Medulla oblongata (tissue), 1 donor: ENCODE measurements at regions not wholly inside any gene's neighbourhood (a gene's known extent, or its start where the extent isn't known, plus 50 kb on each side); places are given as distances from the start of the nearest gene placed in this dataset.
A peak's percentile ranks its signal among the peaks of the same experiment; 100 is the strongest.
"Not testable (repeated sequence)": the region's sequence is repeated elsewhere in the genome, so short reads cannot be mapped to it uniquely, and the experiment has no call there.

Source experiments
- DNase-seq: peaks from one replicate; pipeline ENCODE4 v3.0.0-alpha.2; 2015; ENCODE audit errors: extremely low spot score

DNA sequence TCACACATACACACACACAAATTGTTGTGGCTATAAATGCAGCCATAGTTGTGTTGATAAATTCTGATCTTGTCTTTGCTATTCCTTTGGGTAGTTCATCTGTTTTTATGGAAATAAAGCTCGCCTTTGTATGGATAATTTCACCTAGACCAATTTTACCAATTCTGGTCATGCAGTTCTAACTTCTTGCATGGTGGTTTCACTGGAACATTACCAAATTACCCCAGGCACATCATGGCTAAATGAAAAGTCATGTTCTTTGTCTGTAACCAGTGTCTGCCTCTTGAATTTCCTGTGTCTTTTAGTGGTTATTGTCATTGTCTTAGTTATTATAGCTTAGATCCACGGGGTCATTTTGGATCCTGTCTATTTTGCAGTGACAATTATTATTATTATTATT lies 50.3 kb upstream of the TMC1 start:
- no peak for DNase-seq

DNA sequence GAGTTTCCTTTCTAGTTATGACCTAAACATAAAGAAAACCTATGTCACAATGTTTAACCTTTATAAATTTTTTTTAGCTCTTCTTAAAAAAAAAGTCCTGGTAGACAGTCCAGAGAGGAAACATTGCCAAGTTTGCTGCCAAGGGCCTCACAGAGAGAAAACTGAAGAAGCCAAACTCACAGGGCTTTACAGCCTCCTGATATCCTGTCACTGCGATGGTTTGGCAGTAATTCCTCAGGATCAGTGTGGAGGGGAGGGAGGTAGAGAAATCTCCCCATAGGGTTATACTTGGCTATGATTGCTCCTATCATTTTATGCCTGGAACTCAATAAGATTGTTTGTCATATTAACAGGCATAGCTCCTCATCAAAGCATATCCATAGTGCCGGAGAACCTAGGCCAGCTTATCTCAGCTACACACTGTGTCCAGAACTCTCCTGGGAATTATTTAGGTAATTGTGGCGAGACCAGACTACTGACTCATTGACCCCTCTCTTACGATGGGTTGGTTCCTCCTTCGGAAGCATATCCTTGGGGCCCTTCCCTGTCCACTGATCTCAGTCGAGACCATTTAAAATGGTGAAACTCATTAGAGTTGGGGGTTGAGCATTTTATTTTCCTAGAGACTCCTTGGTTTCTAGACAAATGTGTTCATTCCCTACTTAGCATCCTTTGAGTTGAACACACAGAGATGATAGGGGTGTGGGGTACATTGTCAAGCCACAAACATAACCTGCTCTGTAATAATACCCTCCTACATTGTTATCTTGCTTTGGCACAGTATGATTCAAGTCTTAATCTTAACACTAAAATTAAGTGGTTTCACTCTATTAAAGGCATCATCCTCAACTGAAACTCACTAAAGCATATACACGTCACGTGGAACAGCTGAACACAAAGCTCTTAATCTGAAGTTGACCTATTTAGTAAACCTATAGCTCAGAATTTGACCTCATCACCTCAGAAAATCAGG lies 53.4 kb upstream of the TMC1 start:
- no peak for DNase-seq

DNA sequence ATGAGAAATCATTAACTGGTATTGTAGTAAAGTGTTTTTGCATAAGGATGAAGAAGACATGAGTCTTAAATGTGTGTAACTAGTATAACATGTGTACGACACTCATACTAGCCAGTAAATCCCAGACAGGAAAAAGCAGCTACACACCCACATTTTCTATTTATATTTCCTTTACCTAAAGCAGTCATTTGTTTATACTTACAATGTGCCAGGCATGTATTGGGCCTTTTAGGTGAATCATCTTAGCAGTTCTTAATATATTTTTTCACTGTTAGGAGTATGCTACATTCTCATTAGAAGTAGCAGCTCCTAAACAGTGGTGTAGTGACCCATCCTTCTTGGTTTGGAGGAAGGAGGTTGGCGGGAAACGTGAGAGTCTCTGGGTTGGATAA lies 55.8 kb upstream of the TMC1 start:
- no peak for DNase-seq

DNA sequence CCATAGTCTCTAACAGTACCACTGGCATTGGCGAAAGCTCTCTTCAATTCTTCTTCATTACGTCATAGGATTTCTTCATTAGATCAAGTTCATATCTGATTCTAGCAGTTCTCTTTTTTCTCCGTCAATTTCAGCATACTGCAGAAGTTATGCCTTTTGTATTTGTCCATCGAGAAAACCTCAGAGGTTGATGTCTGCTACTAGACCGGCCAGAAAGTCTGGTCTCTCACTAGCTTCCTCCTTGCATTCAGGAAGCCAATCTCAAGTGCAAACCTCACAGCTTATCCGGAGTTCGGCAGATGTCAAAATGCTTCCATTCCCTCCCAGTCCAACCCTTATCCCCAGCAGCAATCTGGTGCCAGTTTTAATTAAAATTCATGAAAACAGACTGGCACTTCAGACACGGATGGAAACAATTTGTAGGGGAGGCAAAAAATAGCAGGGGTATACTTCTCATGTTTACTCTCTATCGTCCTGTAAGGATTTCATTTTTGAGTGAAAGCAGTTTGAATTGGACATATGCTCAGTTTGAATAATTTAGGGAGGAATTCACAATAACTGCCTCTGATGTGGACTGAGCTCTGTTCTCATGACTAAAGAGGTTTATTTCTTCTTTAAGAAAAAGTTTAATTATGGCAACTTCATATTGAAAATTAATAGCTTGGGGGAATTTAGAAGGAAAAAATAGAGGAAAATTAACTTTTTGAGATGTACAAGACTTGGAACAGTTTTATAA lies 56.4 kb upstream of the TMC1 start:
- peak; percentile 66 for DNase-seq

DNA sequence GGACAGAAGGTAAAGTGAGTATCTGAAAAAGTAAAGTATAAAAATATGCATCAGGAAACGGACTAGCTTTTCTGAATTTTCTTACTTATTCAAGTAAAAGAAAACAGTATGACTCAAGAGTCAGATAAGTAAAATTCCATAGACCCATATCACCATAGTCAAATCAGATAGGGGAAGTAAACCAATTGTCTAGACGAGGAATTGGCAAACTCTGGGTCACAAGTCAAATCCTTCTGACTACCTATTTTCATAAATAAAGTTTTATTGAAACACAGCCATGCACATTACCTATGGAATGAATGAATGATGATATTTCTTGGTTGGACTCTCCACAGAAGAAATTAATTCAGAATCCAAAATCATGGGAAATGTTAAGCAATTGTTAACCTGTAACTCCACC lies 59.1 kb upstream of the TMC1 start:
- no peak for DNase-seq

DNA sequence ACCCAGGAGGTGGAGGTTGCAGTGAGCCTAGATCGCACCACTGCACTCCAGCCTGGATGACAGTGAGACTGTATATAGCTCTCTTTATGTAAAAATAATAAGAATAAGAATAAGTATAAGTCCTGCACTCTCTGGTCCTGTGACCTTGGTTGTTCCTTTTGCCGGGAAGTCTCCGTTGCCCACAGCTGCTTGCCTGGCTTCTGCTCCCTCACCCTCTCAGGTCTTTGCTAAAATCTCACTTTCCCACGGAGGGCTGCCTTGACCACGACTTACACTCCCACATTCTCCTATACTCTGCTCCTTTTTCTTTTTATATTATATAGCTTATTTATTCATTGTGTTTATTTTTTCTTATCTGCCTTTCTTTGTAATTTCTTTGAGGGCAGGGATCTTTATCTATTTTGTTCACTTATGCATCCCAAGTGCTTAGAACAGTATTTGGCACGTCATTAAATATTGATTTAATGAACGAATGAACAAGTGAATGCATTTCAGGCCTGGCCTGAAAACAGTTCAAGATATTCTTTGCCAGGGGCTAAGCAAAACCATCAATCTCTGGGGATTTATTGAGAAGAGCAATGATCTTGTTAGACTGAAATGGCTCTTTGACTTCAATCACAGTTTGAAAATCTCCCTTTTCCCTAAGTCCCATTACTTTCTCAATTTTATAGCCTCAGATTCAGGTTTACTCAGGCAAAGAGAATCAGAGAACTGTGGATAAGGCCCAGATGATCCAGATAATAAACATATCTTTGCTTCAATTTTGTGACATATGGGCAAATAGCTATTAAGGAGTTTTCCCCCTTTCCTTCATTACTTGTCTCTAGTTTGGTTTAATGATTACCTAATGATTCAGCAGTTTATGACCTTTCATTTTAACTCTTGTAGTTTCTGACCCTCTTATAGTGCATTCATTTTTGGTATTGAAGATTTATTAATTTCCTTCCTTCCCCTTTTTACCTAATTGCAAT lies 60.8 kb upstream of the TMC1 start:
- no peak for DNase-seq

DNA sequence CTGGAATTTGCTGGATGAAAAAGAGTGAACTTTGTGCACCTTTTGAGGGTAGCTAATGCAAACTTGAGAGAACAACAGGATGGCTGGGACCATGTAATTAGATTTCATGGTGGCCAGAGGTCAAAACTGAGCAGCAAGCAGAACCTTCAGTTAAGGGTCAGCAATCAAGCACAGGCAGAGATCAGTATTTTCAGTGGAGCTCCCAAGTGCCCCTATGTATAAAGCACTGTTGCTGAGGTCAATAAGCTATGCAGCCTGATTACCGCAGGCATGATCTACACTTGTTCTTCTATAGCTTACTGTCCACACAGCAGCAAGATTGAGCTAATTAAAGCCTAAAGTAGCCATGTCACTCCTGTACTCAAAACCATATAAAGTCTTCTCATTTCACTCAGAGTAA lies 62.1 kb upstream of the TMC1 start:
- DNase-seq, result no peak

DNA sequence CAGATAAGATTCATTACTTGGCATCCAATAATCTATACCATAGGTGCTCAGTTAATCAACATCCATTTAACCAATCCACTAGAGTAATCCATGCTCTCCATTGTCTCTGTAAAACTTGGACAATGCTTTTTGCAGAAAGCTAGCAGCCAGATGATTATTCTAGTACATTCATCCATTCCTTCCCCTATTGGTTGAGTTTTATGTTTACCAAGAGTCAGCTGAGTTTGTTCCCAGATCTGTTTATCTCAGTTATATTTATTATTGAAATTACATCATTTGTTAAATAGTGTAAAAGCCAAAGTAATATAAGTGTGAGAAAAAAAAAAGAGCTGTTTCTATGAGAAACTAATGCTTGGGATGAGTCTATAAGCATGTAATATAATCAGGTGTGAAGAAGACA lies 63.3 kb upstream of the TMC1 start:
- no peak for DNase-seq

DNA sequence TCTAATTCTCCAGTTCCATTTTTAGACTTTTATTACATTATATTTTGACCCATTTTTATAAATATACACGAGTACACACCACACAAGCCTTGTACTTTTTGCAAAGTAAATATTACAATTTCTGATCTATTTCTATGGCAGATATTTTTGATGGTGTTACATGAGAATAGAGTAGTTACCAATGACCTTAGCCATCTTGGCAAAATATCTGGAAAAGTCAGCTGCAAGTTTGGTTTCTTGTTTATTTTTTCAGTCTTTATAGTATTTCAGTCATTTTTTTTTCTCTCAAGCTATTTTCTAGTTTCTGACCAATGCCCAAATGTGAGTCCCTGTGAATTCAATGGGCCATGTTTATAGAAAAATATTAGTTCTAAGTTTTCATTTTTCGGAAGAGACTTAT lies 64.0 kb upstream of the TMC1 start:
- DNase-seq, result no peak

DNA sequence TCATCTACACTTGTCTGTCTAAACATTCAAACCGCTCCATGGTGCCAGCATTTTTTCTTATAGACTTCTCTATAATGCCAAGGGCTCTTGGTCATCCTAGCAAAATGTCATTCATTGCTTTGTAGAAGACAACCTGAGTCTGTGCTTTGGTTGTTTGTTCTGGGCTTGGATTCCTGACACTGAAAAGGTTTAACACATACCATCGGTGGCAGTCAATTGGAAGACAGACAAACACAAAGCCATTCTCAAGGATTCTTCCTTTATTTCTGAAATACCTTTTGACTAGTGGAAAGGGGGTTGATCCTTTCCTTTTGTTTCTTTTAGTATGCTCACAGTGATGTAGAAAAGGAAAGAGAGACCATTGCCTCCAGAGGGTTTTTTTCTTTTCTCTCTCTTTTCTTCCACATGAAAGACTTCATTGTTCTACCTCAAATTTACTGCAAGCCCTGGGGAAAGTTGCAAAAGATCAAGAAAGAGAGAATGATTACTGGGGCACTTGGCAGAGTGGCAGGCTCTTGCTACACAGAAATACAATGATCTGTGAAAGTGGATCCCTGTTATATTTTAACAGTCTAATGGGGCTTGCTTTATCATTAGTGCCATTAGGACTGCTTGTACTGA lies 66.4 kb upstream of the TMC1 start:
- DNase-seq, result peak; percentile 57

DNA sequence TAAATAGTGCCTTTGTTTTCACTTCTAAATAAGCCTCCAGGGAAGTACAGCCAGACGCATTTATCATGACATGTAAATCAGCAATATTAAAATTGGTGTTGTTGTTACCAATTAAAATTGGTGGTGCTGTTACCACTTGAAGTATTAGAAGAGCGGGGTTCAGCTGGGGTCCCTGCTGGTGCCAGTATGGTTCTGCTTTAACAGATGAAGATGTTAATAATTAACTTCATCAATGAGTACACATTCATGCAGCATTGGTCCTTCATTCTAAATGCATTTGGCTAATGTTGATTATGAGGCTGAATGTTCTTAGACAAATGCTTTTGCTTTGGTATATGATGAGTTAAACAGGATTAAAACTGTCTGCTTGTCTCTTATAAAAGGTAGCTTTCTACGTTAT lies 67.6 kb upstream of the TMC1 start:
- DNase-seq, result no peak

DNA sequence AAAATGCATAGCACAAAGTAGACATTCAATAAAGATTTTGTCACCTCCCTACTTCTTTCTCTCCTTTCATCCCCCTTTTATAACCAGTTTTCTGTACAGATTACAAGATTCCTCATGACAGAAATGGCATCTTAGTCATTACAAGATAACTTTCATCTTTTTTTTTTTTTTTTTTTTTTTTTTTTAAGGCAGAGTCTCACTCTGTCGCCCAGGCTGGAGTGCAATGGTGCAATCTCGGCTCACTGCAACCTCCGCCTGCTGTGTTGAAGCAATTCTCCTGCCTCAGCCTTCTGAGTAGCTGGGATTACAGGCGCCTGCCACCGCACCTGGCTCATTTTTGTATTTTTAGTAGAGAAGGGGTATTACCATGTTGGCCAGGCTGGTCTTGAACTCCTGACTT lies 75.2 kb upstream of the TMC1 start:
- not testable (repeated sequence) for DNase-seq

DNA sequence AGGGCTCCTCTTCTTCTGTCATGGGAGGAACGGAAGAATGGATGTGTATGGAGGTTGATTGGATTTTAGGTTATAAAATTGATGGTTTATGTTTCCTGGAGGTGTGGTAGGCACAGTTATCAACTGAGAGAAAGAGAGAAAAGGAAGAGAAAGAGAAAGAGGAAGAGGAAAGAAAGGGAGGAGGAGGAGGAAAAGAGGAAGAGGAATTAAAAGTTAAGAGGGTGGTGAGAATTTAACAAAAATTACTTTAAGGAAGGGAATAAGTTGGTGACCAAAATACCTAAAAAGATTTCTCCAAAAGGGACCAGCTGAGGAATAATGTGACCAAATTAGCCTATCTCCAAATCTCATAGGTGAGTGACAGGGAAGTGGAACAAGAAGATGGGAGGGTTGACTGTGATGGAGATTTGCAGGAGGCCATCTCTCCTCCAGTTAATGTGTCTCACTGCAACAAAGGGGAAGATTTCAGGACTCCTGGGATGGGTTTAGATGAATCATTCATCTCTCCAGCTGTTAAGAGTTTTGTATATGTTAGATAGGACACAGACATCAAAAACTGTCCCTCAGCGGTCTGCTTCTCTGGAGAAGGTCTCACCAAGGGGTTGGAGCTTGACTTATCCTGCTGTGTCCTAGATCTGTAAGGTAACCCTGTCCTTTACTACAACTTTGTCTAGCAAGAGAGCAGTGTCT lies 76.0 kb upstream of the TMC1 start:
- no peak for DNase-seq

DNA sequence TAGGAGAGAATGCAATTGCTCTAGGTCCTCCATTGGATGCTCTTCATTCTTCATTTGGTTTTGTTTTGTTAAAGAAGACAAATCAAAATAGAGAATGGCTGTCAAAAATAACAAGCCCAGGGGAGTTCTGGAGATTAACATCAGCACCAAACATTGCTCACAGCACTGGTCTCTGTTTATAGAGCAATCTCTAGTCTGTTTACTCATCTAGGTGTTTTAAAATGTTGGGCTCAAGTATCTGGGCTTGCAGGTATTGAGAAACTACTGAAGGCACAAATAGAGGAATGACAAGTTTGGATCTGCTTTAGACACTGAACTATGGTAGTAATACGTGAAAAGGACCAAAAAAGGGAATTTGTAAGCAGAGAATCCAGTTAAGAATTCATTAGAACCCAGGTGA lies 77.0 kb upstream of the TMC1 start:
- DNase-seq, result no peak

DNA sequence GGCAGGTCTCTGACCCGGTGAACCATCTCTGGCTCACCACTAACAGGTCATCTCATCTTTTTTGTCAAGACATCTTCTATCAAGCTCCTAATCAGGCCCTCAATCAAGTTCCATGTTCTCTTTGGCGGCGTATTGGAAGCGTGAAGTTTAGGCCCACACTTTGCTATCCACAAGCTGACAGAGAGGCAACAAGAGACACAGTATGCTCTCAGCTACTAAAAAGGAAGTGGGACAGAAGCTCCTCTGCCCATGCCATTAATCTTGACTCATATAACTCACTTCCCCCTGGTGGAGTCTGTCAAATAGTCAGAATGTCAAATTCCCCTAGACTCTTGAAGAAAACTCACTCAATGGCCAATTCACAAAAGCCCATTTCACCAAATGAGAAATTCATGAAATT lies 77.6 kb upstream of the TMC1 start:
- DNase-seq, result peak; percentile 64

DNA sequence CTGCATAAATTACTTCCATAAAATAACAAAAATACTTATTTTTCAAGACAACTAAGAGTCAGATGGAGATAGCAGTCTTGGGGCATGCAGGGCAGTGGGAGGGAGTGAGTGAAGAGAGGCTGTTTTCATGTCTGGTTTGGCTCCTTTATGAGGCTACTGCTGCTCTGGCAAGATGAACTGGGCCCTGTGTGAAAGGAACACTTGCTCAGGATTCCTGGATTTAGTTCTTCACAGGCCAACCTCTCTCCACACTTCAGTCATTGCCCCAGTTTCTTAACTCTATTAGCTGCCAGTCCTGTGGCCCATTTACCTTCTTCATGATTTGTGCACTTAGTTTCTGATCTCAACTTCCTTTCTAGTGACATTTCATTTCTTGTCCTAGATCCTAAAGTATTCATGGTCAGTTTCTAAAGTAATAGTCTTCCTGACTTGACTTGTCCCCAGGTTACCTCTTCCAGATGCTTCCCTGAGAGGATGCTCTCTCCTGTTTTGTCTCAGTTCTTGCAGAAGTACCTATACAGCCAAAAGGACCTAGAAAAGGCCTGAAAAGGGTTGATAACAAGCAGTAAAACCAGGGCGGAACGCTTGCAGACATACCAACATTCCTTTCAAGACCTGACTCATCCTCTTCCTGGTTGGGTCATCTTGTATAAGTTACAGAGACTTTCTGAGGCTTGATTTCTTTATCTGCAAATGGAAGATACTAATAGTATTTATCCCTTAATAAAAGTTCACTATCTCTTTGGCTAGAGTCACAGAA lies 77.0 kb upstream of the ZFAND5 start:
- no peak for DNase-seq

DNA sequence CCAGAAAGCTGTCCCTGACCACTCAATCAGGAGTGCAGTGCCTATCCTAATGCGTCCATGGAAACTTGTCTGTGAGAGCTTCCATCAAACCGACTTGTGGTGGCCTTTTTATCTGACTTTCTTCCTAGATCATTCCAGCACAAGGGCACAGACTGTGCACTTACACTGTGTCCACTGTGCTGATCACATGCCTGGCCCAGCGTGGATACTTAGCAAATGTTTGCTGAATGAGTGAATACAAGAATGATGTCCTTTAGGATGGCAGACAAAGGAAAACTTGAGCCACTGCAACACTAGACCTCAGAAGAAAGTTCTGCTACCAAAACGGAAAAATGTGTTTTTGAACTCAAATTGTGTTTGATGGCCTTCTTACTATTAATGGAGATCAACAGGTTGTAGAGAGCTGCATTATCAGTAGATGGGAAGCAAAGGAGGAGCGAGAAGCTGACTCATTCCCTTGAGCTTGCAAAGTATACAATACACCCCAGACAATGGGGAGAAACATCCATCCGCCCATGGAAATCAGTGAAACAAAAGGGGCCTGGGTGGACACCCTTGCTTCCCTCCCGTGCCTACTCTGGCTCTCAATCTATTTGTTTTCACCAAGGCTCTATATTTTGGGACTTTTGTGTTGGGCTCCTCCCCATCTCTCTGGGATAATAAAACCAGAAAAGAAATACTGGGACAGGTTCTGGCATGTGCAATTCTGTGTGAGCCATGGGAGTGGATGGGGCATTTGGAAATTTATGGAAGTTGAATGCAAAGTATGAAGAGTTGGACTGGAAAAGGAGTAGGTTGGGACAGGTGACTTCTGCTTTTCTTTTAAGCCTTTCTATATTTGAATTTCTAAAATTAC lies 76.2 kb upstream of the ZFAND5 start:
- DNase-seq, result no peak

DNA sequence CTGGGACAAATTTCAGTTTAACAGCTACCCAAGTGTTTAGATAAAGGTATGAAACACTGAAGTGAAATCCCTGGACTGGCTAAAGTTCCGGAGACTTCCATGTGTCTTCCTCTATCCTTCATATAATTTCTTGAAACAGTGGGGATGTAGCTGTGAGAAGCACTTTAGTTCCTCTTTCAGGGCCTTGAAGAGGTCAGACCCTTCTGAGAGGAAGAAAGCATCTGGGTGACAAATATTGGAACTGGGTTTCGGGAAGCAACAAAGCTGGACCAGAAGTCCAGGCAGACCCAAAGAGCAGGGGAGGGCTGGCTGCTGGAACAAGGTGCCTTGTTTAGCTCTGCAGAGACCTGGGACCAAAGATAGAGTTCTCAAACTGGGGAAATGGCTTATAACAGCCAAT lies 75.4 kb upstream of the ZFAND5 start:
- peak; percentile 74 for DNase-seq

DNA sequence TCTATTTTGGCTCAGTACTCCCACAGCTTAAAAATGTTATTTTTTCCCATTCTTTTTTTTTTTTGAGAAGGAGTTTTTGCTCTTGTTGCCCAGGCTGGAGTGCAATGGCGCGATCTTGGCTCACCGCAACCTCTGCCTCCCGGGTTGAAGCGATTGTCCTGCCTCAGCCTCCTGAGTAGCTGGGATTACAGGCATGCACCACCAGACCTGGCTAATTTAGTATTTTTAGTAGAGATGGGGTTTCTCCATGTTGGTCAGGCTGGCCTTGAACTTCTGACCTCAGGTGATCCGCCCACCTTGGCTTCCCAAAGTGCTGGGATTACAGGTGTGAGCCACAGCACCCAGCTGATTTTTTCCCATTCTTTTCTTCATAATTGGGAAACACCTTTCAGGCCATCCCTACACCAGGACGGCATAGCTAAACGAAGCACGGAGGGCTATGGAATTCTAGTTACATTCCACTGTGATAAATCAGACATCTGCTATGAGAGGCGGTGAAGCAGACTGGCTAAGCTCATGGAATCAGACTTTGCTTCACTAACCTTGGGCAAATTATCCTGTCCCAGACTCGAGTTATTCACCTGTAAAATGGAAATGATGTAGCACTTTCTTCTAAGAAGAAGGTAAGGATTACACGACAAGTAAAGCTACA lies 68.7 kb upstream of the ZFAND5 start:
- DNase-seq, result not testable (repeated sequence)
